H9 (cell line): ENCODE measurements at regions not wholly inside any gene's neighbourhood (a gene's known extent, or its start where the extent isn't known, plus 50 kb on each side); places are given as distances from the start of the nearest gene placed in this dataset. TPM values are rescaled to one million over a fixed set of nuclear protein-coding genes. Genes with fewer than 3 reads are reported as not detected.

ENCODE experiments used
- DNase-seq: peaks from one replicate; pipeline ENCODE4 v3.0.0-alpha.2; 2017
- H2AFZ ChIP-seq: one replicate; pipeline ENCODE4 v1.6.1; 2013; ENCODE audit warnings: mild to moderate bottlenecking, low read length, control low read depth, moderate library complexity
- H2AK5ac ChIP-seq: 2 replicates; pipeline ENCODE4 v1.6.1; 2013; ENCODE audit warnings: low read length, control low read depth, mixed read lengths; ENCODE audit not compliant: insufficient read length
- H2BK120ac ChIP-seq: one replicate; pipeline ENCODE4 v1.6.1; 2013; ENCODE audit warnings: low read depth, mild to moderate bottlenecking, low read length, control low read depth, inconsistent platforms; ENCODE audit not compliant: poor library complexity, severe bottlenecking
- H2BK12ac ChIP-seq: 2 replicates; pipeline ENCODE4 v1.6.1; 2013; ENCODE audit warnings: low read length, control low read depth, mixed read lengths, low read depth; ENCODE audit not compliant: insufficient read length
- H2BK15ac ChIP-seq: 2 replicates; pipeline ENCODE4 v1.6.1; 2013; ENCODE audit warnings: low read depth, low read length, control low read depth
- H2BK20ac ChIP-seq: one replicate; pipeline ENCODE4 v1.6.1; 2013; ENCODE audit warnings: low read depth, mild to moderate bottlenecking, low read length, control low read depth, inconsistent platforms; ENCODE audit not compliant: poor library complexity, severe bottlenecking
- H2BK5ac ChIP-seq: 2 replicates; pipeline ENCODE4 v1.6.1; 2013; ENCODE audit warnings: low read length, control low read depth, mixed read lengths; ENCODE audit not compliant: insufficient read length
- H3K14ac ChIP-seq: 2 replicates; pipeline ENCODE4 v1.6.1; 2013; ENCODE audit warnings: low read length, control low read depth; ENCODE audit not compliant: insufficient read depth
- H3K18ac ChIP-seq: 2 replicates; pipeline ENCODE4 v1.6.1; 2013; ENCODE audit warnings: low read depth, mild to moderate bottlenecking, mixed read lengths, low read length, control low read depth; ENCODE audit not compliant: insufficient read length
- H3K23ac ChIP-seq: 2 replicates; pipeline ENCODE4 v1.6.1; 2013; ENCODE audit warnings: low read length, control low read depth, mixed read lengths, low read depth; ENCODE audit not compliant: insufficient read length
- H3K23me2 ChIP-seq: 2 replicates; pipeline ENCODE4 v1.6.1; 2013; ENCODE audit warnings: low read depth, mild to moderate bottlenecking, mixed read lengths, low read length, control low read depth; ENCODE audit not compliant: insufficient read length, poor library complexity, severe bottlenecking
- H3K27ac ChIP-seq: 2 replicates; pipeline ENCODE4 v1.5.1; 2013; ENCODE audit warnings: low read length, control low read depth, mixed read lengths, low read depth; ENCODE audit not compliant: insufficient read length
- H3K27me3 ChIP-seq: 2 replicates; pipeline ENCODE4 v1.6.1; 2013; ENCODE audit warnings: low read length, control low read depth, inconsistent platforms; ENCODE audit not compliant: insufficient read depth
- H3K4ac ChIP-seq: 2 replicates; pipeline ENCODE4 v1.6.1; 2013; ENCODE audit warnings: low read depth, mild to moderate bottlenecking, control low read depth, inconsistent platforms, low read length, moderate library complexity
- H3K4me1 ChIP-seq: 2 replicates; pipeline ENCODE4 v1.6.1; 2013; ENCODE audit warnings: low read length, control low read depth, inconsistent platforms; ENCODE audit not compliant: insufficient read depth
- H3K4me2 ChIP-seq: 2 replicates; pipeline ENCODE4 v1.6.1; 2013; ENCODE audit warnings: low read length, control low read depth, mixed read lengths; ENCODE audit not compliant: insufficient read length, insufficient read depth
- H3K56ac ChIP-seq: 2 replicates; pipeline ENCODE4 v1.6.1; 2013; ENCODE audit warnings: low read depth, mild to moderate bottlenecking, mixed read lengths, low read length, control low read depth; ENCODE audit not compliant: insufficient read length
- H3K79me1 ChIP-seq: 2 replicates; pipeline ENCODE4 v1.6.1; 2013; ENCODE audit warnings: low read depth, mild to moderate bottlenecking, moderate library complexity, low read length, control low read depth, inconsistent platforms; ENCODE audit not compliant: insufficient read depth, poor library complexity, severe bottlenecking
- H3K79me2 ChIP-seq: 2 replicates; pipeline ENCODE4 v1.6.1; 2013; ENCODE audit warnings: low read length, control low read depth, inconsistent platforms; ENCODE audit not compliant: insufficient read depth
- H3K9ac ChIP-seq: 2 replicates; pipeline ENCODE4 v1.6.1; 2013; ENCODE audit warnings: low read length, control low read depth, mixed read lengths; ENCODE audit not compliant: insufficient read length; ENCODE audit errors: extremely low read depth
- H3K9me3 ChIP-seq: one replicate; pipeline ENCODE4 v1.6.1; 2013; ENCODE audit warnings: low read depth, low read length, inconsistent platforms; ENCODE audit not compliant: control insufficient read depth
- H3T11ph ChIP-seq: one replicate; pipeline ENCODE4 v1.6.1; 2013; ENCODE audit warnings: mild to moderate bottlenecking, low read length, control low read depth, inconsistent platforms
- H4K20me1 ChIP-seq: one replicate; pipeline ENCODE4 v1.6.1; 2013; ENCODE audit not compliant: control insufficient read depth, insufficient read length, insufficient read depth
- H4K5ac ChIP-seq: 2 replicates; pipeline ENCODE4 v1.6.1; 2013; ENCODE audit warnings: low read depth, mild to moderate bottlenecking, mixed read lengths, low read length, control low read depth; ENCODE audit not compliant: insufficient read length
- H4K8ac ChIP-seq: replicated peaks from 2 replicates; pipeline ENCODE4 v1.6.1; 2013; ENCODE audit warnings: low read length, control low read depth, mixed read lengths, low read depth; ENCODE audit not compliant: insufficient read length
- H4K91ac ChIP-seq: 2 replicates; pipeline ENCODE4 v1.6.1; 2013; ENCODE audit warnings: low read depth, mild to moderate bottlenecking, moderate library complexity, mixed read lengths, low read length, control low read depth; ENCODE audit not compliant: insufficient read length
- H3K27ac Mint-ChIP-seq, 3 experiments: 2 replicates in 2 of 3; 3 replicates in 1 of 3; pipeline ENCODE4 v1.8.0; 2020 to 2021; ENCODE audit warnings: mixed read lengths in 3 of 3, mild to moderate bottlenecking in 1 of 3, moderate library complexity in 1 of 3
- H3K27me3 Mint-ChIP-seq: 2 replicates; pipeline ENCODE4 v1.8.0; 2021; ENCODE audit warnings: low read depth, mild to moderate bottlenecking, moderate library complexity, mixed read lengths
- H3K36me3 Mint-ChIP-seq, 3 experiments: 2 replicates in 2 of 3; 3 replicates in 1 of 3; pipeline ENCODE4 v1.8.0; 2020 to 2021; ENCODE audit warnings: low read depth in 3 of 3, mixed read lengths in 3 of 3; ENCODE audit not compliant: insufficient read depth in 1 of 3
- H3K4me1 Mint-ChIP-seq, 2 experiments: 2 replicates each; pipeline ENCODE4 v1.8.0; 2020; ENCODE audit warnings: mixed read lengths in 2 of 2
- H3K4me3 Mint-ChIP-seq, 2 experiments: 2 replicates in 1 of 2; 3 replicates in 1 of 2; pipeline ENCODE4 v1.8.0; 2020 to 2021; ENCODE audit warnings: mild to moderate bottlenecking in 2 of 2, mixed read lengths in 2 of 2, moderate library complexity in 1 of 2
- H3K9me3 Mint-ChIP-seq, 2 experiments: 2 replicates in 1 of 2; 3 replicates in 1 of 2; pipeline ENCODE4 v1.8.0; 2020; ENCODE audit warnings: mild to moderate bottlenecking in 2 of 2, mixed read lengths in 2 of 2, moderate library complexity in 1 of 2
- CTCF ChIP-seq: fragments of 200-600 bp; sonication (generic); conservative IDR thresholded peaks from 3 replicates; pipeline ENCODE4 v1.8.0; 2021; ENCODE audit warnings: antibody characterized with exemption, mild to moderate bottlenecking
- WGBS: extraction: QIAGEN DNeasy Blood & Tissue Kit; methylation state at CpG from one replicate; pipeline ENCODE4 v1.1.7; 2013; ENCODE audit warnings: missing lambda C conversion rate, low lambda C conversion rate, mixed read lengths; ENCODE audit not compliant: insufficient read length; ENCODE audit errors: extremely low coverage; 5-methylcytosine and 5-hydroxymethylcytosine counted together
- microRNA-seq: library from miRNA; unstranded; fragments of <30 nt; microRNA quantifications from one replicate; pipeline ENCODE4, GENCODE V29; 2020; ENCODE audit warnings: borderline microRNAs expressed

DNA sequence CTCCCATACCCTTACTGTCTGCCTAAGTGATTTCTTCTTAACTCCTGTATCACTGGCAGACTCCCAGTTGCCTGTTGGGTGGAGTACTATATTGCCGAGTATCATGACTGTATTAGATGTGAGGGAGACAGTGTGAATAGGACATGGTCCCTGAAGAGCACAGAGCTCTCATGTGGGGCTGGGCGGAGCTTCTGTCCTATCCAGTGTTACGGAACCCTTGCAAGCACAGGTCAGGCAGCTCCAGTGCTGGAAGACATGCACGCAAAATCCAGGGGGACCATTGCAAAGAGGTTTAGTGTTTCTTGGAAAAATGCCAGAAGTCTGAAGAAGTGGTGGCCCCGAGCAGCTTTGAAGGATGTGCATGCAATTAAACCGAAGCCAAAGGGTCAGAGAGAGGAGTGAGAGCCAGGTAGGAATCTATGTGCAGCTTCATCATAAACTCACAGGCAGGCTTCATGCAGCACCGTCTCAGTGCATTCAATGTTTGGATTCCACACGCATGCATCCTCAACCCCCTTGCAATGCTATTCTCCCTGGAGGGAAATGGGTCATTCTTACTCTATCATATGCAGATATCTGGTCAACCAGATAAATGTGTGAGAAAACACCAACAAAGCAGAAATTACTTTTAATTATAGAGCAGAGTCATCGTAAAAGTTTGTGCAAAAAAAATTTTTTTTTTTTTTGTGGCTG, 49.7 kb upstream of the DHRSX start:
- H3K79me1 ChIP-seq, result no peaks in the 10 kb centered on the region
- Mint-ChIP-seq H3K9me3 (peaks cover 34 to 35% of the 10 kb centered on the region in 2 experiments), H3K4me3 (no peak overlapping the region), H3K36me3 (peaks cover 22 to 40% (median 26%) of the 10 kb centered on the region in 3 experiments), H3K4me1 (peaks cover 35 to 39% of the 10 kb centered on the region in 2 experiments), H3K27ac (peak overlapping the region; percentile 93 to 99 (median 97); a peak in 6 of 7 replicates), H3K27me3 (peaks cover 6% of the 10 kb centered on the region)
- peaks cover 11% of the 10 kb centered on the region for H3K4me1 ChIP-seq
- no peak overlapping the region for H4K5ac ChIP-seq
- H4K91ac ChIP-seq, result no peak overlapping the region
- no peaks in the 10 kb centered on the region for H3K79me2 ChIP-seq
- peaks cover 6% of the 10 kb centered on the region for H3K9me3 ChIP-seq
- H3K18ac ChIP-seq, result peak overlapping the region; percentile 15
- H4K20me1 ChIP-seq, result no peaks in the 10 kb centered on the region
- no peak overlapping the region for H3K56ac ChIP-seq
- H3K27ac ChIP-seq, result no peak overlapping the region
- H3K14ac ChIP-seq, result no peak overlapping the region
- H3K27me3 ChIP-seq, result no peaks in the 10 kb centered on the region
- H2AFZ ChIP-seq, result no peak overlapping the region
- no peak overlapping the region for H3K4me2 ChIP-seq
- H2AK5ac ChIP-seq, result no peak overlapping the region
- H3T11ph ChIP-seq, result no peak overlapping the region
- no peak overlapping the region for H2BK5ac ChIP-seq
- no peak overlapping the region for H3K23ac ChIP-seq
- no peak for TF ChIP-seq CTCF
- no peak overlapping the region for H2BK12ac ChIP-seq
- no peaks in the 10 kb centered on the region for H3K23me2 ChIP-seq
- H3K4ac ChIP-seq, result no peak overlapping the region
- no peak overlapping the region for H2BK120ac ChIP-seq
- H2BK20ac ChIP-seq, result no peak overlapping the region
- H4K8ac ChIP-seq, result no peak overlapping the region
- no CpG with 5 or more reads among the region's 9 CpGs for WGBS
- H3K9ac ChIP-seq, result no peak overlapping the region
- no peak overlapping the region for H2BK15ac ChIP-seq
- DNase-seq, result no peak

Small RNA genes in the stretch of these regions (microRNA-seq; reads per million reads assigned to microRNA genes)
- not detected for gene MIR6089
